ENCODE measurements at regions not wholly inside any gene's neighbourhood (a gene's known extent, or its start where the extent isn't known, plus 50 kb on each side); places are given as distances from the start of the nearest gene placed in this dataset.

GRCh38 chr10:61119573-61119972 lies 175.6 kb upstream of the RHOBTB1 start:
- intact Hi-C loops (cut with DNase I; ENCODE audit: low total_unique reads) = no loop called here
- no peak for TF ChIP-seq CTCF (IDR thresholded peaks at IDR 0.05)
- no peak for TF ChIP-seq POLR2A (IDR thresholded peaks at IDR 0.05)
- TF ChIP-seq POLR2AphosphoS5 (IDR thresholded peaks at IDR 0.05) = no peak
- H3K4me1 ChIP-seq = no peaks in the 10 kb centered on the region

GRCh38 chr10:61115897-61116296 lies 171.9 kb upstream of the RHOBTB1 start:
- H3K27ac ChIP-seq = no peak overlapping the region
- H3K4me1 ChIP-seq = no peaks in the 10 kb centered on the region
- no peaks in the 10 kb centered on the region for H3K27me3 ChIP-seq
- intact Hi-C loops (cut with DNase I; ENCODE audit: low total_unique reads) = no loop called here
- H3K4me3 ChIP-seq = no peak overlapping the region
- no peaks in the 10 kb centered on the region for H3K9me3 ChIP-seq
- no peaks in the 10 kb centered on the region for H3K36me3 ChIP-seq
- no peak for TF ChIP-seq POLR2A (IDR thresholded peaks at IDR 0.05)
- TF ChIP-seq CTCF (IDR thresholded peaks at IDR 0.05) = no peak
- TF ChIP-seq POLR2AphosphoS5 (IDR thresholded peaks at IDR 0.05) = no peak
- no peak for DNase-seq (ENCODE audit: low spot score in 2 of 2)

More at GRCh38 chr10:61119573-61119972, 175.6 kb upstream of the RHOBTB1 start:
- H3K27me3 ChIP-seq = no peaks in the 10 kb centered on the region
- H3K36me3 ChIP-seq = no peaks in the 10 kb centered on the region
- no peak overlapping the region for H3K4me3 ChIP-seq
- H3K9me3 ChIP-seq = no peaks in the 10 kb centered on the region
- H3K27ac ChIP-seq = no peak overlapping the region
- DNase-seq (ENCODE audit: low spot score in 2 of 2) = no peak

- no peak for DNase-seq (ENCODE audit: low spot score in 2 of 2)
- H3K36me3 ChIP-seq = no peaks in the 10 kb centered on the region
- H3K4me1 ChIP-seq = no peaks in the 10 kb centered on the region
- intact Hi-C loops (cut with DNase I; ENCODE audit: low total_unique reads) = no loop called here
- H3K9me3 ChIP-seq = no peaks in the 10 kb centered on the region
- no peak overlapping the region for H3K4me3 ChIP-seq
- H3K27ac ChIP-seq = no peak overlapping the region
- TF ChIP-seq POLR2A (IDR thresholded peaks at IDR 0.05) = no peak
- TF ChIP-seq CTCF (IDR thresholded peaks at IDR 0.05) = no peak
- TF ChIP-seq POLR2AphosphoS5 (IDR thresholded peaks at IDR 0.05) = no peak
- H3K27me3 ChIP-seq = no peaks in the 10 kb centered on the region
Observed at GRCh38 chr10:61112771-61113170, 168.8 kb upstream of the RHOBTB1 start.

GRCh38 chr10:61110936-61111335 lies 167.0 kb upstream of the RHOBTB1 start:
- Histone ChIP-seq H3K36me3 (no peaks in the 10 kb centered on the region), H3K4me3 (no peak overlapping the region), H3K27ac (no peak overlapping the region), H3K27me3 (no peaks in the 10 kb centered on the region), H3K4me1 (no peaks in the 10 kb centered on the region), H3K9me3 (no peaks in the 10 kb centered on the region)
- no peak for DNase-seq (ENCODE audit: low spot score in 2 of 2)
- TF ChIP-seq POLR2A (IDR thresholded peaks at IDR 0.05) (no peak), CTCF (IDR thresholded peaks at IDR 0.05) (no peak), POLR2AphosphoS5 (IDR thresholded peaks at IDR 0.05) (no peak)
- intact Hi-C loops (cut with DNase I; ENCODE audit: low total_unique reads) = no loop called here

- no peaks in the 10 kb centered on the region for H3K9me3 ChIP-seq
- intact Hi-C loops (cut with DNase I; ENCODE audit: low total_unique reads) = no loop called here
- no peak for DNase-seq (ENCODE audit: low spot score in 2 of 2)
- no peaks in the 10 kb centered on the region for H3K36me3 ChIP-seq
- no peak overlapping the region for H3K4me3 ChIP-seq
- no peaks in the 10 kb centered on the region for H3K4me1 ChIP-seq
- H3K27ac ChIP-seq = no peak overlapping the region
- H3K27me3 ChIP-seq = no peaks in the 10 kb centered on the region
- TF ChIP-seq POLR2AphosphoS5 (IDR thresholded peaks at IDR 0.05) = no peak
- no peak for TF ChIP-seq POLR2A (IDR thresholded peaks at IDR 0.05)
- TF ChIP-seq CTCF (IDR thresholded peaks at IDR 0.05) = no peak
Observed at GRCh38 chr10:61110188-61110844, 166.3 kb upstream of the RHOBTB1 start.

Data from breast epithelium (tissue), 4 donors.